GM19238 (cell line): ENCODE measurements at regions not wholly inside any gene's neighbourhood (a gene's known extent, or its start where the extent isn't known, plus 50 kb on each side); places are given as distances from the start of the nearest gene placed in this dataset.

ENCODE experiments used
- DNase-seq: peaks from one replicate; pipeline ENCODE4 v3.0.0; 2011; ENCODE audit warnings: low spot score; ENCODE audit not compliant: insufficient read length

DNA sequence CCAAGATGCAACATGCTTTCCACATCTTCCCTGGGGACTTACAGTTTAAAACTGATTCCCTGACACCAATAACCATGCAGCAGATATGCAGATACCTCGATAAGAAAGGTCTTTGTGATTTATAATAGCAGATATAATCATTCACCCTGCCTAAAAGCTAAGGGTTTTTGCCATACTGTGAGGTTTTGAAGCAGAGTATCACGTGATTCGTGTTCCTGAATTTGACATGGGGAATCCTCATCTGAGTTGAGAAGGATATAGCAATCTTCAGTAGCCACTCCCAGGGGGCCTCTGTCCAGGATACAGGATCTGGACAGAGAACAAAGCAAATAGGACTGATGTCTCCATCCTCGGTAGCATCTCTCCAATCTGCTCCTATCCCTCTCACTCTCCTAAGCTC lies 79.1 kb upstream of the SDK2 start:
- no peak for DNase-seq

- no peak for DNase-seq
These were observed 80.1 kb upstream of the SDK2 start for GRCh38 chr17:73724341-73724740.

GRCh38 chr17:73724990-73725389 lies 80.7 kb upstream of the SDK2 start:
- DNase-seq, result no peak

DNA sequence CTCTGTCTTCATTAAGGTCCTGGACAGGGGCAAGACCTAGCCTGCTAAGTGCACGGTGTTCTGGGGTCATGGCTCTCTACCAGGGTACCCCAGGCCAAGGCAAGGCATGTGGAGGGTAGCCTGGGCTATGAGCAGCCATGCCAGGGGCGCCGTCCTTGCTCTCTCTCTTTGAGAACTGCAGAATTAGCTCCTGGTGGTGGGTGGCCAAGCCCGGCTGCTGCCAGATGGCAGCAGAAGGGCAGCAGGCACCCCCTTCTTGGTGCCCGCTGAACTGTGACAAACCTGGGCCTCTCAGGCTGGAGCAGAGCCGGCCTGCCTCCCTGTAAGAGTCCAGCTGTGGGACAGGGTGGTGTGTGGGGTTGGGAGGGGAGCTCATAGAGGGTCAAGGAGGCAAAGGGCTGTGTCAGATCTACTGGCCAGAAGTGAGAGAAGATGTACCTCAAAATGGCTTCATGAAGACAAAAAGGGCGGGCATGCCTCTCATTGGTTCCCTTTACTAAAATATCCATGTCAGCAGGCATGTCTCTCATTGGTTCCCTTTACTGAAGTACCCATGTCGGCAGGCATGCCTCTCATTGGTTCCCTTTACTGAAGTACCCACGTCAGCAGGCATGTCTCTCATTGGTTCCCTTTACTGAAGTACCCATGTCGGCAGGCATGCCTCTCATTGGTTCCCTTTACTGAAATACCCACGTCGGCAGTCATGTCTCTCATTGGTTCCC lies 81.7 kb upstream of the SDK2 start:
- DNase-seq, result no peak

GRCh38 chr17:73727941-73728340 lies 83.7 kb upstream of the SDK2 start:
- DNase-seq, result no peak

- DNase-seq, result no peak
These were observed 84.9 kb upstream of the SDK2 start for GRCh38 chr17:73729101-73729500.

- no peak for DNase-seq
These were observed 87.5 kb upstream of the SDK2 start for GRCh38 chr17:73731733-73732132.

- no peak for DNase-seq
These were observed 89.3 kb upstream of the SDK2 start for GRCh38 chr17:73733517-73733916.

- DNase-seq, result no peak
These were observed 91.0 kb upstream of the SDK2 start for GRCh38 chr17:73735245-73735644.

DNA sequence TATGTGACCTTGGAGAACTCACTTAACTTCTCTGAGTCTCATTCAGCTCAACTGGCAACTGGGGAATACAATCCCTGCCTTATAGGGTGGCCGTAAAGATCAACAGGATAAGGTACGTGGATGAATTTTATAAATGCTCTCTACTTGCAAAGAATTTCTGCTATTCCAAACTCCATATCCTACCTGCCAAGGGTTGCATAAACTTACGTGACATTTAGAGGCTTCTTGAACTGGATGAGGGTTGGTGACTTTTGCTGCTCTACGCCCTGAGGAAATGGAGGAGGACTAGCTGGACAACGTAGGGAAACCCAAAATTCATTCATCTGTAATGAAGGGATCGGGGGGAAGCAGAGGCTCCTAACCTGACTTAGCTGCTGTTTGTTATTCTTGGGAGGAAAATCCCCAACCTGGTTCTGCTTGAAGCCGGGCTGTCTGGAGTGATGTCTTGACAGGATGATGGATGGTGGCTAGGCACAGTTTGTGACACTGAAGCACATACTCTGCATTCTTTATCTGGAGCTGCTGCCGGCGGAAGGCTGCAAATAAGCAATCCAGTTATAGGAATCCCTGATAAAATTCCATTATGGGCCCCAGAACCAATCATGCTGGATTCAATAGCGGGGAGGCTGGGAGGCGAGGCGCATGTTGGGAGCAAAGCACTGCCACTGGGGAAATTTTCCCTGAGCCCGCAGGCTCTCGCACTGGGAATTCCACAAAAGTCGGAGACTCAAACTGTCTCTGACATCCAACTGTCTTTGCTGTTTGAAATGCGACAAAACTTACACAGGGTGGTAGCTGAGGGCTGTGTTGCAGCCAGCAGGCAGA lies 94.7 kb upstream of the SDK2 start:
- DNase-seq, result no peak

DNA sequence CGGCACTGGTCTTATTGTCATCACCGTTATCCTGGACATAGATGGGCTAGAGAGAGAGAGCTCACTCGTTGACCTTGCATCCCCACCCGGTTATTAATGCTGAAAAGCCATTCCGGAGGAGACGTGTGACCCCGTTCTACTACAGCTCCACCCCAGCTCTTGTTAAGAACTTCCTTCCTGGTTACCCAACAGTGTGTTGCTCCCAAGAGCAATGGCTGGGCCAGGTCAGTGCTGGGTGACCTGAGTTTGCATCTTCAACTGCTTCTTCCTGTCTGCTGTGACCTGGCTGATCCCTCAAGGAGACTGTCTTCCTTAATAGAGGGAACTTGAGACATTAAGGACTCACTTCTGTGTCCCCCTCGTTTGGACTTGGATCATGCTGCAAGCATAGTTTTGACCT lies 96.1 kb upstream of the SDK2 start:
- no peak for DNase-seq

GRCh38 chr17:73742948-73743381 lies 98.7 kb upstream of the SDK2 start:
- no peak for DNase-seq

DNA sequence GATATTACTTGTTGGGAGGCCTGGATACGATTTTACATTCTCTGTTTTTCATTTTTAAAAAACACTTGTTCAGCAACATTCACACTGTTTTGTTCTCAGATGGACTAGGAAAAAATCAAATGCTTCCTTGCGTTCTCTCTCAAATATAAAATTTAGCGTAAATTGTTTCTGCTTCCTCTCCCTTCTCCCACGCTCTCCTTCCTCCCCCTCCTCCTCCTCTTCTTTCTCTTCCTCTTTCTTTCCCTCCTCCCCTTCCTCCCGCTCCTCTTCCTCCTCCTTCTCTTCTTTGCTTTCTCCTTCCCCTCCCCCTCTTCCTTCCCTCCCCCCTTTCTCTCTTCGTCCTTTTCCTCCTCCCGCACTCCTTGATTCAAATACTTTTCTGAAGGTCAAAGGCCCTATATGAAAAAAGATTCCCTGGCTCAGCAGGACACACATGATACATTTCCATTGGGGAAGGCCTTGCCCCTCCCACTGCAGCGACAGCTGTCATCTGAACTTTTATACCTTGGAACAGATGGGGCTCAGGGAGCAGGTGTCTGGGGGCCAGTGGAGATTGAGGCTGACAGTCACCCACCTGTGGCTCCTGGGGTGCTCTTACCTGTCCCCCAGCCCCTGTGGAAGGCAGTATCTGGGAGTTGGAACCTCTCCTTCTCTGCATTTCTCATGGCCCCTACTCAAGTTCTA lies 99.4 kb upstream of the SDK2 start:
- no peak for DNase-seq

- DNase-seq, result no peak
These were observed 100.2 kb upstream of the SDK2 start for GRCh38 chr17:73744411-73744810.

- no peak for DNase-seq
These were observed 102.2 kb upstream of the SDK2 start for GRCh38 chr17:73746314-73747073.

DNA sequence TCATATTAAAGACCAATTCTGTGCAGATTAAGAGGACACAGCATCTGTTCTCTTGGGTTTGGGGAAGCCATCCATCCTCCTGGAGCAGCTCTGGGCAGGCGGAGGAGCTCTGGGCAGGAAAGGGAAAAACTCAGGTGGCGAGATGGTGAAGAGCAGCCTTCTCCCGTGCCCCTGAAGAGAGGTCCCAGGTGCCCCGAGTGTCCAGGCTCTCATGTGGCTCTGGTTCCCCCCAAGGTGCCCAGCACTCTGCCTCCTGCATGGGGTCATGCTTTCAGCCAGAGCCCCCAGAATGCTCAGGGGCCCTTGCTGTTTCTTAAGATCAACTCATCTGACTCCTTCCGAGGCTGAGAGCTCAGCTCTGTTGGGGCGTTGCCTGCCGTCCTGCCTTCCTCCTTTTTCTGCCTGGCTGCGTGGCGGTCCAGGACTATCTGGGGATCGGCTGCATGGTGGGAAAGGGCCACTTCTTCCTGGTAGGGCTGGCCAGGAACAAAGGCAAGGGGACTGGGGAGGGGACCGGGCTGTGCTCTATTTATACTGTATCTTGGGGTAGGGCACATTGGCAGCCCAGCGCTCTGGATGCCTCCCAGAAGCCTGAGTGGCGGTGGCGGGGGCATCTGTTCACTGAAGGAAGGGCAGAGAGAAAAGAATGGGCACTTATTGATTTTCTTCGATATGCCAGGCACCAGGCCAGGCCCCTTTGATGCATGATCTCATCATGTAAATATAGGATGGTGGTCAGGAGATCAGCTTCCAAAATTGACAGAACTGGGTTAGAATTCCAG lies 103.2 kb upstream of the SDK2 start:
- DNase-seq, result no peak

DNA sequence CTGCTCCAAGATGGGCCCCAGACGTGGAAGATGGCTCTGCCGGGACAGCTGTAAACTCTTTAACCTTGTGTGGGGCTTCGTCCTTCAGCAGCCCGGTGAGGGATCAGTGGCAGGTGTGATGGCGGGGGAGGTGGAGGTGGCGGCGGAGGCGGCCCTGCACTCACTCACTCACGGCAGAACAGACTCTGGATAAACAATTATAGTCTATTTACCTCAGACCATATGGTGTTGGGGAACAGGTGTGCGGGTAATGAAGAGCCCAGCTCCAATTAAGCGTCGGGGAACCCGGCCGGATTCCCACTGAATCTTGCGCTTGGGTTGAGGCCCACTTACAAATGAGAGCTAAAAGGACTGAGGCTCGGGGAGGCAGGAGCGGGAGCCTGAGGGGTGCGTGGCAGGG lies 104.3 kb upstream of the SDK2 start:
- no peak for DNase-seq

- no peak for DNase-seq
These were observed 105.1 kb upstream of the SDK2 start for GRCh38 chr17:73749337-73749823.

GRCh38 chr17:73749928-73750605 lies 105.8 kb upstream of the SDK2 start:
- DNase-seq, result no peak

- DNase-seq, result no peak
These were observed 106.7 kb upstream of the SDK2 start for GRCh38 chr17:73750975-73751374.
